Medulla oblongata (tissue), 1 donor: ENCODE measurements at regions not wholly inside any gene's neighbourhood (a gene's known extent, or its start where the extent isn't known, plus 50 kb on each side); places are given as distances from the start of the nearest gene placed in this dataset.

Source experiments
- DNase-seq: peaks from one replicate; pipeline ENCODE4 v3.0.0-alpha.2; 2015; ENCODE audit errors: extremely low spot score

- DNase-seq: no peak
Observed at GRCh38 chr5:23084815-23085214, 231.7 kb upstream of the CDH12 start.

DNA sequence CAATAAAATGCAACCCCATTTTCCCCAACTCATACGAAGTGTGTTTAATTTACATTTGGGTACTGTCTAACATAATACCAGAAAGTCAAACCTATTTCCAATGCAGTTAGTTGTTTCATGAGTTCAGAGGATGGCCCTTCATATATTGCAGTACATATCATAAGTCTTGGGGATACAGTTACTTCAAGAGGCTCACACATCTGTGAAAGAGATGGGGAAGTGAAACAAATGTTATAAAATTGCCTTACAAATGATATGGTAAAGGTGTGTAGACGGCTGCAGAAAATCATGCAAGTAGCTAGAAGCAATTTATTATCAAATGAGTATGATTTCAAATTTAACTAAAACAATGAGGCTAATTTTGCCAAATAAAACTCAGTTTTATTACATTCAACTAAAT lies 219.0 kb upstream of the CDH12 start:
- no peak for DNase-seq

- no peak for DNase-seq
Observed at GRCh38 chr5:23071682-23072081, 218.5 kb upstream of the CDH12 start.

GRCh38 chr5:23064710-23065109 lies 211.6 kb upstream of the CDH12 start:
- DNase-seq: no peak

DNA sequence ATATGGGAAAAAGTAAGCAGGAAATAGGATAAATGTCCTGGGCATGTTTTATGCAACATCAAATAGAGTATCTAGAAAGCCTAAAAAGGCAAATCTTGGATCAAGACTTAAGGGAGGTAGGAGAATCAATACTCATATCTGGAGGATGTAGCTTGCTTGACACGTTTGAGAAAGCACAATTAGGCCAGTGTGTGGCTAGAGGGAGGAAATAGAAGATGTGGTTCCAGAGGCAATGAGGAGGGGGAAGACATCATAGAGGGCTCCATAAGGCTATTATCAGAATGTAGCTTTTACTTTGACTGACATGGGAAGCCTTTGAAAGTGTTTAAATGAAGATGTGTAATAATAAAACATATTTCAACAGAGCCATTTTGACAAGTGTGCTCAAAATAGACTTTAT lies 200.7 kb upstream of the CDH12 start:
- DNase-seq: no peak

- no peak for DNase-seq
Observed at GRCh38 chr5:23042226-23042625, 189.1 kb upstream of the CDH12 start.

DNA sequence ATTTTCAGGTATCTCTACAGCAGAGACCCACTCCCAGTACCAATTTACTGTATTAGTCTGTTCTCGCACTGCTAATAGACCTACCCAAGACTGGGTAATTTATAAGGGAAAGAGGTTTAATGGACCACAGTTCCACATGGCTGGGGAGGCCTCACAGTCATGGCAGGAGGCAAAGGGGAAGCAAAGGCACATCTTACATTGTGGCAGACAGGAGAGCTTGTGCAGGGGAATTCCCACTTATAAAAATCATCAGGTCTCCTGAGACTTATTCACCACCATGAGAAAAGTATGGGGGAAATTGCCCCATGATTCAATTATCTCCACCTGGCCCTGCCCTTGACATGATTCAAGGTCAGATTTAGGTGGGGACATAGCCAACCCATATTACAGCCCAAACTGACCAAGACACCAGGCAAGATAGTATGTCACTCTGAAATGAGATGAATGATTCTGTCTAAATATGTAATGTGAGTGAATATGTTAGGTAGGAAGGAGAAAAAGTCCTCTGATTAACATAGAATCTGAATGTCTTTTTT lies 182.5 kb upstream of the CDH12 start:
- no peak for DNase-seq

- no peak for DNase-seq
Observed at GRCh38 chr5:23033864-23034263, 180.7 kb upstream of the CDH12 start.

DNA sequence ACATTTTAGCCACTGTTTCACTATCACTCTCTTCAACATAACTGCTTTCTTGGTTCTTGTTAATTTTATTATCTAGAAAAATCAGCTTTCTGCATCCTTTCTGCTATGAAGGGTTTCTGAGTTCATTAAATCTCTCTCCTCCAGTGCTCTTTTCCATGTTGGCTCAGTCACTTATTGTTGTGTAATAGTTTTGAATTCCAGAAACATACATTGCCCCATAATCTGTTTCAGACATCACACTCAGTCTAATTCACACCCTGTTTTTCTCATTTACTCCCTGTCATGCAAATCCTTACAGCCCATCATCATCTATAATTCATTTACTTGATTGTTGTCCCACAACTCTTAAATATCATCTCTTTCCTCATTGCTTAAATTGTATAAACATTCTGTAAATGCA lies 176.1 kb upstream of the CDH12 start:
- no peak for DNase-seq

DNA sequence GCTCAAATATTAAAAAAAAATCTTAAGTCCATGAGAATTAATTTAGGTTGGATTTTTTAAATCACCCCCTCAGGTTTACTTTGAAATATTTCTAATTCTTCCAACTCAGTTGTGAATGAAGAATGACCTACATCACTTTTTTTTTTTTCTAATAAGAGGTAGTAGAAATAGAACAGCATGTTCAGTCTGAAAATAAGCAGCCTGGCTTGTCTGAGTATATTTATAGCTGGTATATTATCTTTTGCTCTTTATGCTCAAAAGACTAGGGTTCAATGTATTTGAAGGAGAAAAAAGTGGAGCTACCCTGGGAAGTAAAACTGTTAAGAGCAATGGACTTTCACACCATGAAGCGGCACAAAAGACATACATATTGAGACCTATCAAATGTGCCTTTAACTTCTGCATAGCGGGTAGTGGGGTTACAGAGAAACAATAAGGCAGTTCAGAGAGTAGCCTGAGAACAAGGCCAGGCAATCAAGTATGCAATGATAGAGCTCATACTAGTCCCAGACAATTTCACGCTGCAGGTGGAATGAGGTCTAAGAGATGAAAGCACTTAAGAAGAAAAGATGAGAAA lies 175.4 kb upstream of the CDH12 start:
- no peak for DNase-seq

DNA sequence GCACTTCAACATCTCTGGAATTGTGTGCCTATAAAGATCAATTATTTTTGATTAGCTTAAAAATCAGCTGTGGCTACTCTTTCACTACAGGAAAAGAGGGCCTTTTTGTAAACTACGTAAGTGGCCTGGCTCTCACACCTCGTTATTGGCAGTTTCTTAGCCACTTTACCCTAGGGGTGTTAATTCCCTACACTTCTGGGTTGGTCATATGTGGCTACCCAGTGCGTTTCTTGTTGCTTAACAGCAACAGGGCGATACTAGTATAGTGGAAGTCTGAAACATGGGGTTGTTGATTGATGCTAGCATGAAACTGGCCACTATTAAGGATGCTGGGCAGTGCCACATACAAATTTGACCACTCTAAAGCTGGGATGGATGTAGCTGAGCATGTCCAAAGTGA lies 174.7 kb upstream of the CDH12 start:
- DNase-seq: no peak

DNA sequence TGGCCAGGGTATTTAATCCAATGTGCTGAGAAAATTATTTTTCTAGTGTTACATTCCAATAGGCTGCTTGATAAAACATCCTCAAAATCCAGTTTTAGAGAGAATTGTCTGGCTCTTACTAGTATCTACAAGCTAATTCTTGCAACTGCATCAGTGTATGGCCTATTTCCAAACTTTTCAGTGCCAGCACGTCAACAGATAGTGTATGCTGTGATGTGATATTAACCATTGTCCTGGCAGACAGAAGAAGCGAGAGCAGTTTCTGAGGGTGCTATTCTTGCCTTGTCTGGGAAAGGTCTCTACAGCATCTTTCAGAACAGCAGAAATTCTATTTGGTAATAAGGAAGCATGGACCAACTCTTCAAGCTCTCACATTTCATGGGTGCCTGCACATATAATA lies 174.2 kb upstream of the CDH12 start:
- DNase-seq: no peak

DNA sequence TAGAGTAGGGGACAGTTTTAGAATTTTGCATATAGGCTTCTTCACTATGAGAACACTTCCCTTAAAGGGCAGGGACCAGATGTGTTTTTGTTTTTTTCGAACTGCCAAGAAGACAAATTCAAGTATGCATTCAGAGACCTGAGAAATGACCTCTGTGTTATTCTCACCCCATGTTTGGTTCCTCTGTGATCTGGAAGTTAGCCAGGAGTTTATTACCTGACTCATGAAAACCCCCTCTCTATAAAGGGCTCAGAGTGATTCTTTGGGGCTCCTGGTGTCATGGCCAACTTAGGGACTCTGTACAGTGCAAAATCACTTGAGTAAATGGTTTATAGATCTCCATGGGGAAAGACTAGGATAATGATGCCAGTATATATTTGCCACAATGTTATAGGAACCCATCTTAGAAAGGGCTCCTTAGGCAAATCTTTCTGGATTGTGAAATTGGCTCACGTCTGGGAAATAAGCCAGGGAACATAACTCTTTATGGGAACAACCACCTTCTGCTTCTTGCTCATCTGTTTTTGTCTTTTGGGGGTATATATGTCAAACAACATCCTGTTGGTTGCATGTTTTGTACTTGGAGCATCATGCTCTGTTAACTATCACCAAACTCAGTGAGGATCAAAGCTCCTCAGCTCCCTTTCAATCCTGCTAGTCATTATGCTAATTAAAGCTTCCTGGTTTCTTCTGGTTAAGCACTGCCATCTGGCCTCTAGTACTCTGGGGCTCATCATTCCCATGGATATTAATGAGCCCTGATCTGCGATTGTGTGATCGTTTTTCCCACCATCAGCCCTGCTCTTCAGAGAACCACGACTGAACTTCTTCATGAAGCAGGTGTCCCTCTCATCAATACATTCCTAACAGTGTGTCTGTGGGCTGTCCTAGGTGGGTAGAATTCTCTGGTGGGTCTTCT lies 173.4 kb upstream of the CDH12 start:
- no peak for DNase-seq

GRCh38 chr5:23025629-23026233 lies 172.6 kb upstream of the CDH12 start:
- no peak for DNase-seq

DNA sequence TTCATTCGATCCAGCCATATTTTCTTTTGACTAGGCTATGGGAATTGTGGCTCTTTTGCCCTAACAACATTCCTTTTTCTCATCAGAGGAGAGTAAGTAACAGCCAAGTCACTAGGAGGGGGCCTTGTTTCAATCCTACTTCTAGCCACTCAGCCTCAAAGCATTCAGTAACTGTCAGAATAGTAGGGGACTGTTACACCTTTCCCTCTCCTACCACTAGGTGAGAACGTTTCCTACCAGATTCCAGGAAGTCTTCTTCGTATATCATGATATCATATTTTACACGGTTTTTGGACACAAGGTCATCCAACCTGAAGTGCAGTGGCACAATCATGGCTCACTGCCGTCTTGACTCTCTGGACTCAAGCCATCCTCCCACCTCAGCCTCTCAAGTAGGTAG lies 171.3 kb upstream of the CDH12 start:
- no peak for DNase-seq

GRCh38 chr5:23014825-23015224 lies 161.7 kb upstream of the CDH12 start:
- DNase-seq: no peak

GRCh38 chr5:23014266-23014665 lies 161.1 kb upstream of the CDH12 start:
- DNase-seq: no peak

GRCh38 chr5:23013395-23013998 lies 160.4 kb upstream of the CDH12 start:
- no peak for DNase-seq

DNA sequence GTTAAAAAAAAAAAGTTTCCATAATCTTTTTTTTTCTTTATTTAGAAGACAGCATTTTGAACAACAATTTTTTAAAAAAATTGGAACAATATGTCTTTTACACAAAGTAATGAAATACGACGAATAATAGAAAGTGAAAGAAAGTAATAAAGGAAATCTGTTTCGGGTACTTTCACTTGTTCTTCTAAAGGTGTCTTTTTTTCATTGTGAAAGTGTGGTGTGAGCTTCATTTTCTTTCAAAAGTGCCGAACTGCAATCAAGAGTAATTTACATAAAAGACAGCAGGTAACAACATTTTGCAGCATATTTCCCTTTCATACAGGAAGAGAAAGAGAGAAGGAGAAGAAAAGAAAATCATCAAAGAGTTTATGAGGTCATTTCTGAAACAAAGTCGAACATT lies 159.7 kb upstream of the CDH12 start:
- DNase-seq: no peak

- DNase-seq: no peak
Observed at GRCh38 chr5:23007762-23008161, 154.6 kb upstream of the CDH12 start.

GRCh38 chr5:23007236-23007635 lies 154.1 kb upstream of the CDH12 start:
- no peak for DNase-seq

DNA sequence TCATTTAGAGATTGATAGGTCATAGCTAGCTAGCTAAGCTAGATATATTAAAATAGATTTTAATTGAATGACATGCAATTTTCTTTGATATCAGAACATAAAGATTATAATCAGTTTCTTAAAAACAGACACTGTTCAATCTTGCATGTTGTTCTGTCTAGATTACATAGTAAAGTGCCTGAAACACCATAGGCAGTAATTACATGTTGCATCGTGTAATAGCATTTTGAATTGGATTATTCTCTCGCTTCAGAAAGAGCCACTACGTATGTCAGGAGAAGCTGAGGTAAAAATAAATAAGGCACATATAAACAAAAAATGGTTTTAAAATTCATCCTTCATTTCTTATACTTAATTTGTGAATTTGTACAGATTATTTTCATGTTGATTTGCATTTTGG lies 148.0 kb upstream of the CDH12 start:
- DNase-seq: no peak
